GM12878 (cell line): ENCODE measurements at regions not wholly inside any gene's neighbourhood (a gene's known extent, or its start where the extent isn't known, plus 50 kb on each side); places are given as distances from the start of the nearest gene placed in this dataset.

Source experiments
- ATAC-seq: fragments of 200-7000 bp; cut with Tn5 transposase; 3 replicates; pipeline ENCODE4 v1.9.1; 2020; ENCODE audit warnings: mild to moderate bottlenecking, moderate library complexity
- BruUV-seq: library from RNA; stranded (reverse); fragments of 400-500 nt; replicated peaks from 2 replicates; lab custom pipeline; 2021; lab: Mats Ljungman, UMichigan
- CTCF ChIA-PET: fragments of 300-600 bp; sonication (Branson Sonifier 250); formaldehyde crosslinking; extraction: SDS; loops from one replicate; lab custom pipeline; 2021; ENCODE audit warnings: inconsistent platforms; lab: Yijun Ruan, JAX
- POLR2A ChIA-PET: fragments of 350-600 bp; formaldehyde crosslinking; extraction: SDS; loops from one replicate; lab custom pipeline; 2021; ENCODE audit warnings: inconsistent platforms; lab: Charles Lee
- RAD21 ChIA-PET: fragments of 300-600 bp; sonication (Branson Sonifier 250); formaldehyde crosslinking; loops from one replicate; lab custom pipeline; 2023; ENCODE audit warnings: antibody characterized with exemption; ENCODE audit not compliant: unreplicated experiment; lab: Charles Lee
- SMC1A ChIA-PET: fragments of 300-600 bp; sonication (Branson Sonifier 250); formaldehyde crosslinking; loops from one replicate; lab custom pipeline; 2023; ENCODE audit not compliant: unreplicated experiment, uncharacterized antibody; lab: Charles Lee
- DNase-seq: peaks from one replicate; pipeline ENCODE4 v3.0.0-alpha.2; 2011; ENCODE audit warnings: low read depth, low spot score
- FAIRE-seq: peaks from 3 replicates; lab custom pipeline; 2011; peaks lifted over from hg19 to GRCh38; lab: Jason Lieb, UNC
- H2AFZ ChIP-seq: 2 replicates; pipeline ENCODE4 v1.6.0; 2011; ENCODE audit warnings: low read depth, low read length, control low read depth; ENCODE audit not compliant: control insufficient read depth
- H3K27ac ChIP-seq: 2 replicates; pipeline ENCODE4 v1.5.1; 2011; ENCODE audit warnings: control low read depth; ENCODE audit not compliant: control insufficient read depth, insufficient read depth
- H3K27me3 ChIP-seq, 2 experiments: replicated peaks in 1 of 2; 2 replicates each; pipeline versions ENCODE4 v1.6.0 to v1.6.1; 2011; ENCODE audit warnings: low read length in 1 of 2; ENCODE audit not compliant: control insufficient read depth in 2 of 2, insufficient read depth in 2 of 2
- H3K36me3 ChIP-seq, 2 experiments: 2 replicates each; pipeline ENCODE4 v1.5.1; 2011; ENCODE audit warnings: low read length in 1 of 2; ENCODE audit not compliant: control insufficient read depth in 2 of 2, insufficient read depth in 2 of 2
- H3K4me1 ChIP-seq: 2 replicates; pipeline ENCODE4 v1.6.1; 2011; ENCODE audit warnings: mild to moderate bottlenecking, low read length, moderate library complexity, mixed read lengths; ENCODE audit not compliant: control insufficient read depth, insufficient read depth
- H3K4me2 ChIP-seq: 2 replicates; pipeline ENCODE4 v1.6.0; 2011; ENCODE audit warnings: control low read depth; ENCODE audit not compliant: control insufficient read depth, insufficient read depth
- H3K4me3 ChIP-seq: fragments of 200-600 bp; sonication (generic); 2 replicates; pipeline ENCODE4 v1.5.1; 2016
- H3K79me2 ChIP-seq: 2 replicates; pipeline ENCODE4 v1.6.0; 2011; ENCODE audit warnings: low read length; ENCODE audit not compliant: control insufficient read depth, insufficient read depth
- H3K9ac ChIP-seq: 2 replicates; pipeline ENCODE4 v1.8.0; 2011; ENCODE audit warnings: low read length, control low read depth, mixed read lengths; ENCODE audit not compliant: control insufficient read depth, insufficient read depth
- H3K9me3 ChIP-seq: replicated peaks from 3 replicates; pipeline ENCODE4 v1.5.1; 2011; ENCODE audit warnings: mild to moderate bottlenecking, low read length; ENCODE audit not compliant: control insufficient read depth, insufficient read depth
- H4K20me1 ChIP-seq: 2 replicates; pipeline ENCODE4 v1.6.0; 2011; ENCODE audit not compliant: control insufficient read depth, insufficient read depth
- ATF2 ChIP-seq: IDR thresholded peaks from 2 replicates; pipeline ENCODE4 v1.6.1; 2012; ENCODE audit warnings: low read length, inconsistent platforms
- BHLHE40 ChIP-seq, 2 experiments: fragments of 450-650 bp in 1 of 2; IDR thresholded peaks; 2 replicates each; pipeline ENCODE4 v1.6.1; 2011 to 2017; ENCODE audit warnings: low read depth in 2 of 2, borderline replicate concordance in 1 of 2, improper control_type of control experiment in 1 of 2, low read length in 1 of 2, mild to moderate bottlenecking in 1 of 2
- CHD4 ChIP-seq: fragments of 200-600 bp; sonication (generic); IDR thresholded peaks from 2 replicates; pipeline ENCODE4 v1.6.1; 2016; ENCODE audit warnings: mild to moderate bottlenecking
- ETV6 ChIP-seq, 2 experiments: fragments of 450-650 bp in 1 of 2; IDR thresholded peaks in 1 of 2; conservative IDR thresholded peaks in 1 of 2; 2 replicates each; pipeline ENCODE4 v1.6.1; 2014; ENCODE audit warnings: antibody characterized with exemption in 1 of 2, borderline replicate concordance in 1 of 2, low read depth in 1 of 2, mild to moderate bottlenecking in 1 of 2, moderate library complexity in 1 of 2
- GATAD2B ChIP-seq: fragments of 450-650 bp; conservative IDR thresholded peaks from 2 replicates; pipeline ENCODE4 v1.6.1; 2017; ENCODE audit warnings: low read depth, mild to moderate bottlenecking, moderate library complexity
- IKZF2 ChIP-seq, 2 experiments: fragments of 450-650 bp; IDR thresholded peaks; 2 replicates each; pipeline ENCODE4 v1.6.1; 2017; ENCODE audit warnings: mild to moderate bottlenecking in 2 of 2, moderate library complexity in 2 of 2
- JUND ChIP-seq: IDR thresholded peaks from 2 replicates; pipeline ENCODE4 v1.6.1; 2012; ENCODE audit warnings: low read depth, mild to moderate bottlenecking, low read length, improper control_type of control experiment, moderate library complexity
- KLF5 ChIP-seq: fragments of 450-650 bp; IDR thresholded peaks from 2 replicates; pipeline ENCODE4 v1.6.1; 2014; ENCODE audit warnings: mild to moderate bottlenecking; ENCODE audit not compliant: partially characterized antibody
- MEF2A ChIP-seq: IDR thresholded peaks from 2 replicates; pipeline ENCODE4 v1.6.1; 2011; ENCODE audit warnings: low read depth, mild to moderate bottlenecking, low read length, moderate library complexity; ENCODE audit not compliant: insufficient read depth
- NRF1 ChIP-seq: conservative IDR thresholded peaks from 2 replicates; pipeline ENCODE4 v1.6.1; 2011; ENCODE audit warnings: mild to moderate bottlenecking, low read depth, low read length, improper control_type of control experiment
- SMC3 ChIP-seq: IDR thresholded peaks from 2 replicates; pipeline ENCODE4 v1.6.1; 2011; ENCODE audit warnings: low read length, improper control_type of control experiment, borderline replicate concordance
- USF1 ChIP-seq: IDR thresholded peaks from 2 replicates; pipeline ENCODE4 v1.6.1; 2011; ENCODE audit warnings: borderline replicate concordance, low read depth, mild to moderate bottlenecking, moderate library complexity, mixed read lengths, low read length; ENCODE audit not compliant: insufficient read depth; ENCODE audit errors: extremely low read length
- ZSCAN29 ChIP-seq: fragments of 450-650 bp; IDR thresholded peaks from 2 replicates; pipeline ENCODE4 v1.6.1; 2017; ENCODE audit warnings: mild to moderate bottlenecking, moderate library complexity
- WGBS: methylation state at CpG from one replicate; pipeline ENCODE4 v1.1.6; 2016; ENCODE audit warnings: low lambda C conversion rate; ENCODE audit not compliant: insufficient replicate concordance, insufficient coverage; ENCODE audit errors: missing lambda C conversion rate; 5-methylcytosine and 5-hydroxymethylcytosine counted together
- in situ Hi-C: fragments of 300-500 bp; cut with MboI; formaldehyde crosslinking; loops from 9 replicates; pipeline ENCODE4 v1.14.3; 2018; ENCODE audit warnings: mixed read lengths
- intact Hi-C: fragments of 100-400 bp; cut with micrococcal nuclease; formaldehyde crosslinking; loops from one replicate; pipeline ENCODE4 v1.14.2; 2022; ENCODE audit not compliant: unreplicated experiment
- TF ChIP-seq, protein P1 (sequence below): IDR thresholded peaks from 2 replicates; pipeline ENCODE4 v1.6.1; 2012; ENCODE audit warnings: mild to moderate bottlenecking, low read depth, low read length

DNA sequence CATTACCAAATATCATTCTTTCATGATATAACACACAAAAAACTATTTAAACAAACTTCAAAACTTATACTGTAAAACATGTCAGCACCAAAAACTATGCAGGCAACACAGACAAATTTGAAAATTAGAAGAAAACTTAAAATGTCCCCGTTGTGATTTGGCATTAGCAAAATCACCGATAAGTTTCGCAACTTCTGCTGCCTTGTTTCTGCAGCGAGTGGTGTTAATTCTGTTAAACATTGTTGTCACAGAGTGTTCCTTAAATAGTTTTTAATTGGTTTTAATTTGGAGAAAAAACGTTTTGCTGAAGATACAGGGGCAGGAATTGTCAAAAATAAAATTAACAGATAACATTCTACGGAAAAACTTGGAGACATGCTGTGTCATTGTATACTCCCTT lies 160.6 kb downstream of the RPLP1 start:
- no peaks in the 10 kb centered on the region for H3K27me3 ChIP-seq
- no peak for TF ChIP-seq ATF2
- no peak for TF ChIP-seq ETV6 (conservative IDR thresholded peaks at IDR 0.05 in 1 of 2, IDR thresholded peaks at IDR 0.05 in 1 of 2; ENCODE audit: borderline replicate concordance in 1 of 2, low read depth in 1 of 2)
- TF ChIP-seq KLF5 = no peak
- no peak for TF ChIP-seq USF1
- TF ChIP-seq SMC3 = no peak
- TF ChIP-seq MEF2A = no peak
- no peak for TF ChIP-seq BHLHE40 (IDR thresholded peaks at IDR 0.05; ENCODE audit: borderline replicate concordance in 1 of 2, low read depth in 2 of 2, low read length in 1 of 2)
- TF ChIP-seq IKZF2 (IDR thresholded peaks at IDR 0.05) = no peak
- TF ChIP-seq JUND = no peak
- no peak for TF ChIP-seq CHD4
- TF ChIP-seq ZSCAN29 = no peak
- no peak for TF ChIP-seq GATAD2B
- no peak for TF ChIP-seq NRF1
- TF ChIP-seq, protein P1, sequence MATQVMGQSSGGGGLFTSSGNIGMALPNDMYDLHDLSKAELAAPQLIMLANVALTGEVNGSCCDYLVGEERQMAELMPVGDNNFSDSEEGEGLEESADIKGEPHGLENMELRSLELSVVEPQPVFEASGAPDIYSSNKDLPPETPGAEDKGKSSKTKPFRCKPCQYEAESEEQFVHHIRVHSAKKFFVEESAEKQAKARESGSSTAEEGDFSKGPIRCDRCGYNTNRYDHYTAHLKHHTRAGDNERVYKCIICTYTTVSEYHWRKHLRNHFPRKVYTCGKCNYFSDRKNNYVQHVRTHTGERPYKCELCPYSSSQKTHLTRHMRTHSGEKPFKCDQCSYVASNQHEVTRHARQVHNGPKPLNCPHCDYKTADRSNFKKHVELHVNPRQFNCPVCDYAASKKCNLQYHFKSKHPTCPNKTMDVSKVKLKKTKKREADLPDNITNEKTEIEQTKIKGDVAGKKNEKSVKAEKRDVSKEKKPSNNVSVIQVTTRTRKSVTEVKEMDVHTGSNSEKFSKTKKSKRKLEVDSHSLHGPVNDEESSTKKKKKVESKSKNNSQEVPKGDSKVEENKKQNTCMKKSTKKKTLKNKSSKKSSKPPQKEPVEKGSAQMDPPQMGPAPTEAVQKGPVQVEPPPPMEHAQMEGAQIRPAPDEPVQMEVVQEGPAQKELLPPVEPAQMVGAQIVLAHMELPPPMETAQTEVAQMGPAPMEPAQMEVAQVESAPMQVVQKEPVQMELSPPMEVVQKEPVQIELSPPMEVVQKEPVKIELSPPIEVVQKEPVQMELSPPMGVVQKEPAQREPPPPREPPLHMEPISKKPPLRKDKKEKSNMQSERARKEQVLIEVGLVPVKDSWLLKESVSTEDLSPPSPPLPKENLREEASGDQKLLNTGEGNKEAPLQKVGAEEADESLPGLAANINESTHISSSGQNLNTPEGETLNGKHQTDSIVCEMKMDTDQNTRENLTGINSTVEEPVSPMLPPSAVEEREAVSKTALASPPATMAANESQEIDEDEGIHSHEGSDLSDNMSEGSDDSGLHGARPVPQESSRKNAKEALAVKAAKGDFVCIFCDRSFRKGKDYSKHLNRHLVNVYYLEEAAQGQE = no peak
- BruUV-seq = no TSS peak
- WGBS = 56% methylated on average over 6 of the region's 6 CpGs
- ChIA-PET SMC1A (no interaction called here), CTCF (no interaction called here), RAD21 (no interaction called here), POLR2A (no interaction called here)
- no peaks in the 10 kb centered on the region for H3K36me3 ChIP-seq
- ATAC-seq (no peak), DNase-seq (no peak), FAIRE-seq (no peak)
- H3K4me2 ChIP-seq = no peak overlapping the region
- no peaks in the 10 kb centered on the region for H3K9me3 ChIP-seq
- H4K20me1 ChIP-seq = no peaks in the 10 kb centered on the region
- no peak overlapping the region for H3K4me3 ChIP-seq
- in situ Hi-C loops (no loop called here), intact Hi-C loops (no loop called here)
- H3K27ac ChIP-seq = no peak overlapping the region
- H3K79me2 ChIP-seq = no peaks in the 10 kb centered on the region
- no peak overlapping the region for H2AFZ ChIP-seq
- H3K4me1 ChIP-seq = no peaks in the 10 kb centered on the region
- H3K9ac ChIP-seq = no peak overlapping the region
